IMR-90 (cell line): ENCODE measurements at regions not wholly inside any gene's neighbourhood (a gene's known extent, or its start where the extent isn't known, plus 50 kb on each side); places are given as distances from the start of the nearest gene placed in this dataset.

Source experiments
- ATAC-seq: fragments of 200-7000 bp; cut with Tn5 transposase; 2 replicates; pipeline ENCODE4 v1.9.1; 2020; ENCODE audit warnings: low read depth, mild to moderate bottlenecking, moderate library complexity
- BruUV-seq: library from RNA; stranded (reverse); fragments of 400-500 nt; replicated peaks from 2 replicates; lab custom pipeline; 2021; lab: Mats Ljungman, UMichigan
- CTCF ChIA-PET: fragments of 300-600 bp; formaldehyde crosslinking; extraction: SDS; loops from one replicate; lab custom pipeline; 2021; ENCODE audit warnings: antibody characterized with exemption; lab: Yijun Ruan, JAX
- POLR2A ChIA-PET: fragments of 300-600 bp; sonication (Branson Sonifier 250); formaldehyde crosslinking; loops from one replicate; lab custom pipeline; 2022; ENCODE audit warnings: antibody characterized with exemption; ENCODE audit not compliant: unreplicated experiment; lab: Charles Lee
- DNase-seq: peaks from one replicate; pipeline ENCODE4 v3.0.0; 2013
- H2AFZ ChIP-seq: replicated peaks from 2 replicates; pipeline ENCODE3; 2013; ENCODE audit warnings: low read length, mild to moderate bottlenecking; ENCODE audit not compliant: poor library complexity
- H2AK5ac ChIP-seq: 2 replicates; pipeline ENCODE4 v1.6.1; 2013; ENCODE audit warnings: low read depth, low read length, inconsistent platforms
- H2AK9ac ChIP-seq: replicated peaks from 2 replicates; pipeline ENCODE3; 2013; ENCODE audit warnings: mild to moderate bottlenecking, low read depth, low read length, moderate library complexity; ENCODE audit not compliant: poor library complexity
- H2BK120ac ChIP-seq: 2 replicates; pipeline ENCODE4 v1.6.1; 2013; ENCODE audit warnings: low read depth, low read length, inconsistent platforms
- H2BK15ac ChIP-seq: 3 replicates; pipeline ENCODE4 v1.6.1; 2013; ENCODE audit warnings: low read depth, low read length, inconsistent platforms
- H2BK20ac ChIP-seq: 2 replicates; pipeline ENCODE4 v1.6.1; 2013; ENCODE audit warnings: low read depth, mild to moderate bottlenecking, inconsistent platforms, low read length, moderate library complexity
- H2BK5ac ChIP-seq: 2 replicates; pipeline ENCODE4 v1.6.1; 2013; ENCODE audit warnings: mild to moderate bottlenecking, low read depth, low read length, inconsistent platforms; ENCODE audit not compliant: poor library complexity, severe bottlenecking
- H3K14ac ChIP-seq: replicated peaks from 2 replicates; pipeline ENCODE4 v1.6.1; 2013; ENCODE audit warnings: low read depth, low read length, inconsistent platforms
- H3K18ac ChIP-seq: 2 replicates; pipeline ENCODE4 v1.6.1; 2013; ENCODE audit warnings: low read depth, low read length, control low read depth
- H3K23ac ChIP-seq: 2 replicates; pipeline ENCODE4 v1.6.1; 2013; ENCODE audit warnings: low read depth, low read length, inconsistent platforms
- H3K27ac ChIP-seq: 2 replicates; pipeline ENCODE4 v1.5.1; 2013; ENCODE audit warnings: mild to moderate bottlenecking, control low read depth, low read length; ENCODE audit not compliant: insufficient read depth
- H3K27me3 ChIP-seq: 2 replicates; pipeline ENCODE4 v1.6.1; 2013; ENCODE audit warnings: low read length; ENCODE audit not compliant: control insufficient read depth, insufficient read depth
- H3K36me3 ChIP-seq: 2 replicates; pipeline ENCODE4 v1.6.1; 2013; ENCODE audit warnings: low read length, mixed read lengths; ENCODE audit not compliant: control insufficient read depth, insufficient read depth
- H3K4ac ChIP-seq: 2 replicates; pipeline ENCODE4 v1.6.1; 2013; ENCODE audit warnings: low read depth, low read length, inconsistent platforms
- H3K4me1 ChIP-seq: 2 replicates; pipeline ENCODE4 v1.6.1; 2013; ENCODE audit warnings: low read length, mixed read lengths; ENCODE audit not compliant: control insufficient read depth, insufficient read depth
- H3K4me2 ChIP-seq: 2 replicates; pipeline ENCODE4 v1.6.1; 2013; ENCODE audit warnings: low read depth, mild to moderate bottlenecking, control low read depth, low read length, moderate library complexity
- H3K4me3 ChIP-seq: 2 replicates; pipeline ENCODE4 v1.5.1; 2013; ENCODE audit warnings: low read depth, mild to moderate bottlenecking, control low read depth, low read length, moderate library complexity; ENCODE audit not compliant: insufficient read depth
- H3K56ac ChIP-seq: 2 replicates; pipeline ENCODE4 v1.6.1; 2013; ENCODE audit warnings: low read length, inconsistent platforms; ENCODE audit not compliant: insufficient read depth; ENCODE audit errors: extremely low read depth
- H3K79me1 ChIP-seq, 2 experiments: 2 replicates each; pipeline ENCODE4 v1.6.1; 2013; ENCODE audit warnings: low read length in 2 of 2, inconsistent platforms in 1 of 2, low read depth in 1 of 2
- H3K9ac ChIP-seq: 2 replicates; pipeline ENCODE4 v1.6.1; 2013; ENCODE audit warnings: low read depth, low read length, control low read depth
- H3K9me1 ChIP-seq: 2 replicates; pipeline ENCODE4 v1.6.1; 2013; ENCODE audit warnings: low read length, inconsistent platforms; ENCODE audit not compliant: insufficient read depth
- H3K9me3 ChIP-seq: 2 replicates; pipeline ENCODE4 v1.6.1; 2013; ENCODE audit warnings: low read length; ENCODE audit not compliant: control insufficient read depth, insufficient read depth
- H4K20me1 ChIP-seq: 2 replicates; pipeline ENCODE4 v1.6.1; 2013; ENCODE audit warnings: low read length, inconsistent platforms; ENCODE audit not compliant: insufficient read depth
- H4K5ac ChIP-seq: 2 replicates; pipeline ENCODE4 v1.6.1; 2013; ENCODE audit warnings: mild to moderate bottlenecking, low read depth, low read length, control low read depth
- H4K8ac ChIP-seq, 2 experiments: 2 replicates each; pipeline ENCODE4 v1.6.1; 2013; ENCODE audit warnings: low read depth in 2 of 2, low read length in 2 of 2, control low read depth in 1 of 2, inconsistent platforms in 1 of 2
- H4K91ac ChIP-seq: 2 replicates; pipeline ENCODE4 v1.6.1; 2013; ENCODE audit warnings: low read depth, low read length, inconsistent platforms; ENCODE audit not compliant: insufficient read depth
- BHLHE40 ChIP-seq: fragments of 150-350 bp; IDR thresholded peaks from 2 replicates; pipeline ENCODE4 v1.6.1; 2016; ENCODE audit warnings: mild to moderate bottlenecking, low read depth, low read length
- CEBPB ChIP-seq: IDR thresholded peaks from 2 replicates; pipeline ENCODE4 v1.6.1; 2012; ENCODE audit warnings: low read depth, low read length, improper control_type of control experiment
- MAFK ChIP-seq: IDR thresholded peaks from 2 replicates; pipeline ENCODE4 v1.6.1; 2012; ENCODE audit warnings: low read depth, low read length, improper control_type of control experiment
- MXI1 ChIP-seq: IDR thresholded peaks from 2 replicates; pipeline ENCODE4 v1.6.1; 2012; ENCODE audit warnings: low read depth, mild to moderate bottlenecking, low read length, moderate library complexity, borderline replicate concordance
- NFE2L2 ChIP-seq: fragments of 150-350 bp; IDR thresholded peaks from 2 replicates; pipeline ENCODE4 v1.6.1; 2016; ENCODE audit warnings: low read depth, mild to moderate bottlenecking, low read length
- RAD21 ChIP-seq: IDR thresholded peaks from 2 replicates; pipeline ENCODE4 v1.6.1; 2012; ENCODE audit warnings: low read length, improper control_type of control experiment
- RCOR1 ChIP-seq: IDR thresholded peaks from 2 replicates; pipeline ENCODE4 v1.6.1; 2012; ENCODE audit warnings: mild to moderate bottlenecking, low read length, improper control_type of control experiment; ENCODE audit not compliant: insufficient replicate concordance
- RFX5 ChIP-seq: IDR thresholded peaks from 2 replicates; pipeline ENCODE4 v1.8.0; 2012; ENCODE audit warnings: low read depth, mild to moderate bottlenecking, low read length, moderate library complexity
- WGBS, 2 experiments: methylation state at CpG; one replicate each; pipeline versions ENCODE4 v1.1.5 to v1.1.7; 2013; ENCODE audit warnings: missing lambda C conversion rate in 2 of 2; ENCODE audit not compliant: insufficient read length in 1 of 2; ENCODE audit errors: extremely low coverage in 2 of 2; 5-methylcytosine and 5-hydroxymethylcytosine counted together
- dilution Hi-C: fragments of 300-500 bp; cut with HindIII; formaldehyde crosslinking; loops from one replicate; pipeline ENCODE4 v1.14.3; 2018; ENCODE audit warnings: low sequenced_read_pairs; ENCODE audit not compliant: unreplicated experiment
- in situ Hi-C: fragments of 300-500 bp; cut with MboI; formaldehyde crosslinking; loops from 3 replicates; pipeline ENCODE4 v1.14.3; 2019; ENCODE audit warnings: low sequenced_read_pairs, inconsistent platforms, mixed read lengths
- intact Hi-C: fragments of 100-400 bp; cut with micrococcal nuclease; formaldehyde crosslinking; loops from 2 replicates; pipeline ENCODE4 v1.10.0; 2022
- TF ChIP-seq, protein P1 (sequence below): fragments of 150-350 bp; IDR thresholded peaks from 2 replicates; pipeline ENCODE4 v1.6.1; 2017; ENCODE audit warnings: mild to moderate bottlenecking, antibody characterized with exemption, low read length, low read depth

DNA sequence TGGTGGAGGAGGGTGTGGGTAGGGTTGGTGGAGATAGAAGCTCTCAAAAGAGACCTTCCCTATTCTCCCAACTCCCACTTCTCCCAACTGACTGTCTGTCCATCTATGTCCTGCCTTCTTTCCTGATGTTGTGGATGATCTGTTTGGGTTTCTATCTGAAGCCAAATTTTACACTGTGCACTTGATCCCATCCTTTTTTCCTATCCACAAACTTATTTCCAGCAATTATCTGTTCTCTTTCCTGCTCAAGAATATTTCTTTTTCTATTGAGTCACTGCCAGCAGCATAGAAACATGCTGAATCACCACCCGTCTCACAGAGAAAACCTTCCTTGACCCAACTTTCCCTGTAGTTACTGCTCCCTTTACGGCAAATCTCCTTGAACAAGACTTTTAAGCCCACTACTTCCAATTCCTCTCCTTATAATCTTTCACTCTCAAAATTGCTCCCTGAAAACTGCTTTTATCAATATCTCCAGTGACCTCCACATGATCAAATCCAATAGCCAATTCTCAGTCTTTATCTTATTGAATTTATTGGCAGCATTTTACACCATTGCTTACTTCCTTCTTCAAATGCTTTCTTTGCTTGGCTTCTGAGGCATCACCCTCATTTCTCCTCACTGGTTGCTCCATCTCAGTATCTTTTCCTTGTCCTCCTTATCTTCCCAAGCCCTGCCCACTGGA is 141.2 kb upstream of the SLC7A14 start (continued):
- TF ChIP-seq RAD21 (peak; percentile 17; the same call in 1 of the 2 replicates), MAFK (peak; percentile 69)

DNA sequence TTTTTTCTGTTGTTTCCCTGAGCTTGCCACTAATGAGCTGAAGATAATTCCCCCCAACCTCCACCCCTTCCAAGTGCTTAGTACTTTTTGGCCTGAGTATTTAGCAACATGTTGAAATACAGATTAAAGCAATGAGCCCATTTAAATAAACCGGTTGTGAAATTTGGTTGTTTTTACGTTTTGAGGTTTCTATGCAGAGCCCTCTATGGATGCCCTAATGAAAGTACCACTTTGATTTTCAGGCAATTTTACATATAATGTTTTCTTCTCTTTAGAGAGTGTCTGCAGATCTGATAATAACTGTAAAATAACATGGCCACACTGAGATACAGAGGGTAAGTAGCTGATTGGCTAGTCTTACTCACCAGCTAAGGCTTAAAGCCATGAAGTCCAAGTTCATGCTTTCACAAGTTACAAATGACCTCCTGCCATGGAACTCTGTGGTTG is 139.4 kb upstream of the SLC7A14 start:
- H3K14ac ChIP-seq: peak overlapping the region; percentile 88
- H3K9ac ChIP-seq: no peak overlapping the region; the same call in 1 of the 2 replicates
- peak overlapping the region; percentile 50 for H3K56ac ChIP-seq
- in situ Hi-C loops (no loop called here), intact Hi-C loops (loop anchor here (1.0 kb wide), 1 partner anchor 305 kb away; no protein-coding TSS in a partner anchor), dilution Hi-C loops (no loop called here)
- no CpG with 5 or more reads among the region's 2 CpGs for WGBS, 2 experiments
- H4K20me1 ChIP-seq: no peaks in the 10 kb centered on the region
- ChIA-PET POLR2A (interaction anchor here (0.5 to 1.0 kb wide), 3 partner anchors 18 to 368 kb away, joined by 3 to 6 read pairs (median 4); no protein-coding TSS in a partner anchor), CTCF (interaction anchor here (0.7 to 4.3 kb wide), 5 partner anchors 35 to 311 kb away, joined by 3 to 24 read pairs (median 4); no protein-coding TSS in a partner anchor)
- TF ChIP-seq NFE2L2: no peak
- TF ChIP-seq RCOR1: no peak
- TF ChIP-seq MXI1: no peak
- no peak for TF ChIP-seq BHLHE40
- TF ChIP-seq RFX5: no peak
- TF ChIP-seq, protein P1, sequence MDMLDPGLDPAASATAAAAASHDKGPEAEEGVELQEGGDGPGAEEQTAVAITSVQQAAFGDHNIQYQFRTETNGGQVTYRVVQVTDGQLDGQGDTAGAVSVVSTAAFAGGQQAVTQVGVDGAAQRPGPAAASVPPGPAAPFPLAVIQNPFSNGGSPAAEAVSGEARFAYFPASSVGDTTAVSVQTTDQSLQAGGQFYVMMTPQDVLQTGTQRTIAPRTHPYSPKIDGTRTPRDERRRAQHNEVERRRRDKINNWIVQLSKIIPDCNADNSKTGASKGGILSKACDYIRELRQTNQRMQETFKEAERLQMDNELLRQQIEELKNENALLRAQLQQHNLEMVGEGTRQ: no peak
- TF ChIP-seq CEBPB: peak; percentile 48
- peak overlapping the region; percentile 95 for H2BK20ac ChIP-seq
- H2BK15ac ChIP-seq: peak overlapping the region; percentile 63; the same call in 2 of the 3 replicates
- ATAC-seq: peak; percentile 3
- peak overlapping the region; percentile 84; the same call in 1 of the 2 replicates for H3K23ac ChIP-seq
- H4K8ac ChIP-seq: peak overlapping the region; percentile 5 to 97
- no peak overlapping the region for H3K4me3 ChIP-seq
- H2AK9ac ChIP-seq: no peak overlapping the region
- H3K27me3 ChIP-seq: no peaks in the 10 kb centered on the region
- no TSS peak for BruUV-seq
- peak overlapping the region; percentile 100 for H2BK120ac ChIP-seq
- DNase-seq: peak; percentile 54
- no peak overlapping the region for H2AFZ ChIP-seq
- H3K18ac ChIP-seq: peak overlapping the region; percentile 91
- peak overlapping the region; percentile 86 for H2BK5ac ChIP-seq
- peak overlapping the region; percentile 100 for H3K4ac ChIP-seq
- H3K4me2 ChIP-seq: peak overlapping the region; percentile 7; the same call in 1 of the 2 replicates
- no peaks in the 10 kb centered on the region for H3K36me3 ChIP-seq
- H3K4me1 ChIP-seq: peaks cover 23% of the 10 kb centered on the region
- peaks cover 0 to 8% of the 10 kb centered on the region in 2 experiments; a peak in 2 of 4 replicates for H3K79me1 ChIP-seq
- H3K27ac ChIP-seq: peak overlapping the region; percentile 51; the same call in 1 of the 2 replicates
- peak overlapping the region; percentile 68; the same call in 1 of the 2 replicates for H4K5ac ChIP-seq
- peak overlapping the region; percentile 92 for H4K91ac ChIP-seq
- H3K9me1 ChIP-seq: peaks cover 17% of the 10 kb centered on the region
- peak overlapping the region; percentile 87 for H2AK5ac ChIP-seq
- H3K9me3 ChIP-seq: no peaks in the 10 kb centered on the region
